HS-5 (cell line): ENCODE measurements at regions not wholly inside any gene's neighbourhood (a gene's known extent, or its start where the extent isn't known, plus 50 kb on each side); places are given as distances from the start of the nearest gene placed in this dataset.
"Not testable (repeated sequence)": the region's sequence is repeated elsewhere in the genome, so short reads cannot be mapped to it uniquely, and the experiment has no call there.

ENCODE experiments used
- DNase-seq: peaks from one replicate; pipeline ENCODE4 v3.0.0-alpha.2; 2012; ENCODE audit warnings: low read depth

DNA sequence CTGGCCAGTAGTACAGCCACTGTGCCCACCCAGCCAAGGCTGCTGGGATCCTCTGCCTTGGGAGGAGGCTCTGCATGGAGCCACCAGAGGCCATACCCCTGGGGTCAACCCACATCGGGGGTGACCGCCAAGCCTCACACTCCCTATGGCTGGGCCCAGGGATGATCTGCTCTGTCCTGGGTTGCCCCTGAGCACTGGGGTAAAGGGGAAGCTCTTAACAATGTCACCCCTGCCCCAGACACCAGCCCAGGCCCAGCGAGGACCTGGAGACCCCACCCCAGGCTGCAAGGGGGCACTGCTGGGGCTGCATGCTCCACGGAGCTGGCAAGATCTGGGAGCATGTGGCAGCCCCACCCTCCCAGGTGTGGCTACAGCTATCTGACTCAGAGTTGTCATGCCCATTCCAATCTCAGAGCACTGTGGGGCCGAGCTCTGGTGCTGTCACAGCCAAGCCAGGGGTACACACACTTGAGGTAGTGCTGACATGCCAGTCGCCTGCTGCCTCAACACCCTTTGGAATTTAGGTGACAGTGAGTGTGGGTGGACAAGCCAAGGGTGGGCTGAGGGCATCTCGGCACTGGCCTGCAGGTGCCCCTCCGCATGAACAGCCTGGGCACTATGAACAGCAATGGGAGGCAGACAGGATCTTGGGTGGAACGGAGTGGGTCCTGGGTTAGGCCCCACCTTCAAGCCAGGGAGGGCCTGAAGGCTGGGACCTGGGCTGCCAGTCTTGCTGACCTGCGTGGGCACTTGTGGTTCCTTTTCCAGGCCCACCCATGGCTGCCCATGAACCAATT, 427.7 kb downstream of the LRRIQ3 start:
- DNase-seq: no peak

GRCh38 chr1:73766786-73767348, 431.1 kb downstream of the LRRIQ3 start:
- no peak for DNase-seq

GRCh38 chr1:73765551-73766233, 432.3 kb downstream of the LRRIQ3 start:
- no peak for DNase-seq

- DNase-seq: peak; percentile 5
These were observed 436.4 kb downstream of the LRRIQ3 start for GRCh38 chr1:73761559-73761958.

DNA sequence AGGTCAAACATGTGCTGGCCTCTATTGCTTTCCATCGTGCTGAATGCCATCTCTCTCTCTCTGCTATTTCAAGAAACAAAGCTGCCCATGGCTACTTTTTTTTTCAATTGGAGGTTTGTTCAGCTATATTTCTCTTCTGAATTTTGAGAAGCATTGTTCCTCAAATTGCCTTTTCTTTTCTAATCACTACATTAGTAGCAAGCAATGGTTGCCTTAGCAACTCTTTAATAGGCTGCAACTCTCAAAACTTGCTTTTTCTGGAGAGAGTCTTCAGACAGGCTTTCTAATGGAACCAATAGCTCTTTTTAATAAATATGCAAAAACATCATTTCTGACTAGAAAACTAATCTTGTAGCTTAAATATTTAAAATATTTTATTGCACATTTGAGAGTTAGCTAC, 439.0 kb downstream of the LRRIQ3 start:
- no peak for DNase-seq

- no peak for DNase-seq
These were observed 441.2 kb downstream of the LRRIQ3 start for GRCh38 chr1:73756817-73757216.

GRCh38 chr1:73755649-73756048, 442.3 kb downstream of the LRRIQ3 start:
- DNase-seq: no peak

GRCh38 chr1:73749996-73750395, 448.0 kb downstream of the LRRIQ3 start:
- no peak for DNase-seq

- DNase-seq: no peak
These were observed 453.0 kb downstream of the LRRIQ3 start for GRCh38 chr1:73744985-73745384.

GRCh38 chr1:73736125-73736524, 461.9 kb downstream of the LRRIQ3 start:
- no peak for DNase-seq

GRCh38 chr1:73727036-73727435, 470.9 kb downstream of the LRRIQ3 start:
- DNase-seq: no peak

DNA sequence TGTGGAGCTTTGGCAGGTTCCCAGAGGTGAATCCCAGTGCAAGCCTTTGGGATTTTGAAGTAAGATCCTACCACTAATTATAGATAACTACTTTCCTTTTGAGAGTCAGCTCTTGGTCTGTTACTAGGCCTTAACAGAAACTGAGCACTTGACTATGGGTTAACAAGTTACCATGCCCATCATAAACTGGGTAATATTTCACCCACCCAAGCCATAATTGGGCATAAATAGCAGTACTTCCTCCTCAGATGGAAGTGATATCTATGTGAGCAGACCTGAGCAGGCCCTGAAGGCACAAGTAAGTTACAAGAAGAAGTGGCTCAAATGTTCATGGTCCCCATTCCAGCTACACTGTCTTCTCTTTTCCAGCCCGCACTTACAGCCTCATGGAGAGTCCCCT, 475.9 kb downstream of the LRRIQ3 start:
- DNase-seq: no peak

- DNase-seq: no peak
These were observed 480.0 kb downstream of the LRRIQ3 start for GRCh38 chr1:73717976-73718375.

DNA sequence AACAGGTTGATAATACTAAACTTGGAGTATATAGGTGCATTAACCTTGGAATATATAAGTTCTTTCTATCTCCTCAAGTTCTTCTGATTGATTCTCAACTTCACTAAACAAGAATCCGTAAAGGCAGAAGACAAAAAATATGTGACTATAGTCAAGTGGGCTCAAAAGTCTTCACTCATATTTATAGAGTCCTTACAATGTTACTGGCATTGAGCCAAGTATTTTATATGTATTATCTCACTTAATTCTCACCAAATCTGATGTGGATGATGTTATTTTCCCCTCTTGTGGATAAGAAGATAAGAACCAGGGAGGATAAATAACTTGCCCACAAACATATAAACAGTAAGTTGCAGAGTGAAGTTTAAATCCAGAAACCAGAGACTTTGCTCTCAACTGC, 486.9 kb downstream of the LRRIQ3 start:
- no peak for DNase-seq

DNA sequence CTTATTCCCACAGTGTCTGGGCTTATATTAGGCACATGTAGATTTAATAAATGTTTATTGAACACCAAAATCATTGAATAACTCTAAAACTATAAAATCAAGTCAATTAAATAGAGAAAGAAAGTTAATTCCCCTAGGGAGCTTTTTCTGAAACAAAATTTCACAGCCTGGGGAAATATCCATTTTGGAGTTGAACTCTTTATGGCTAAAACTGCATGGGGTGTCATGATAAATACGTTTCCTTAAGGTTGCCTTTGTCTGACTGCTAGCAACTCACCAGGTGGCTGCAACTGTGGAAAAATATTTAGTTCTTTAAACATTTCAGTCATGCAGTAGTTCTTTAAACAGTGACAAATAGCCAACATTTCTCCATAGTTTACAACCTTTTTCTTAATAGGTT, 496.1 kb downstream of the LRRIQ3 start:
- DNase-seq: no peak

DNA sequence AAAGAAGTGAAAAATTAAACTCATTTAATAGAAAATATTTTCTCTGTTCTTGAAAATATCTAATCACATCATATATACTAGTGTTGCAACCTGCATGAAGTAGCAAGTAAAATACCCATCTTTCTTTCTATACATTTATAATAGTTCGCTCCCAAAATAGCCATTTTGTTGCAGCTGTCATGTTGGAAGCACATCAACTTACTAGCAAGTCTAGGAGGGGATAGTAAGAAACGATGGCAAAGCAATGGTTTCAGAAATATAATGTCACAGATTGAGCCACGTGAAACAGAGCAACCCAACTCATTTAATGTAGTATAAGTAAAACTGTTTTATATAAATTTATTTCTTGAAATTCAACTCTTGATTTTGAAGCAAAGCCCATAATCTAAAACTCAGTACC, 521.8 kb downstream of the LRRIQ3 start:
- DNase-seq: no peak

GRCh38 chr1:73674945-73675561, 522.9 kb downstream of the LRRIQ3 start:
- DNase-seq: peak; percentile 6

GRCh38 chr1:73673971-73674370, 524.0 kb downstream of the LRRIQ3 start:
- DNase-seq: no peak

DNA sequence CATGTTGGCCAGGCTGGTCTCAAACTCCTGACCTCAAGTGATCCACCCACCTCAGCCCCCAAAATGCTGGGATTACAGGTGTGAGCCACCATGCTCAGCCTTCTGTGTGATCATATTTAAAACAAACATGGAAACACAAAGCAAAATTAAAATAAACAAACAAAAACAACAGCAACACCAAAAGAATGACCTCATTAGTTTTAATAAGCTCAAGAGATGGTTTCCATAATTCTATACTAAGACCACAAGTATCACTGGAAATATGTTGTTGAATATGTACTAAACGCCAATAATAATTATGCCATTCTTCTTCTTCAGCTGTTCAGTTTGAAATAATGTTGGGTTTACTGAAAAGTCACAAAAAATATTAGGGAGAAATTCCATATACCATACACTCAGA, 526.4 kb downstream of the LRRIQ3 start:
- DNase-seq: no peak

- not testable (repeated sequence) for DNase-seq
These were observed 530.0 kb downstream of the LRRIQ3 start for GRCh38 chr1:73667959-73668358.

DNA sequence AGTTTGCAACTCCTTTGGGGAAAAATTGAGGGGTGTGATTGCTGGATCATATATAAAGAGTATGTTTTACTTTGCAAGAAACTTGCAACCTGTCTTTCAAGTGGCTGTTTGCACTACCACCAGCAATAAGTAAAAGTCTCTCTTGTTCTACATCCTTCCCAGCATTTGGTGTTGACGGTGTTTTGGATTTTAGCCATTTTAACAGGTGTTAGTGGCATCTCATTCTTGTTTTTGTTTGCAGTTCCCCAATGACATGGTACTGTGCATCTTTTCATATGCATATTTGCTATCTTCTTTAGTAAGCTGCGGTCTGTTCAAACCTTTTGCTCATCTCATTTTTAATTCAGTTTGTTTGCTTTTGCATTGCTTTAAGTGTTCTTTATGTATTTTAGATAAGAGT, 535.5 kb downstream of the LRRIQ3 start:
- DNase-seq: no peak

- no peak for DNase-seq
These were observed 538.8 kb downstream of the LRRIQ3 start for GRCh38 chr1:73659136-73659535.

DNA sequence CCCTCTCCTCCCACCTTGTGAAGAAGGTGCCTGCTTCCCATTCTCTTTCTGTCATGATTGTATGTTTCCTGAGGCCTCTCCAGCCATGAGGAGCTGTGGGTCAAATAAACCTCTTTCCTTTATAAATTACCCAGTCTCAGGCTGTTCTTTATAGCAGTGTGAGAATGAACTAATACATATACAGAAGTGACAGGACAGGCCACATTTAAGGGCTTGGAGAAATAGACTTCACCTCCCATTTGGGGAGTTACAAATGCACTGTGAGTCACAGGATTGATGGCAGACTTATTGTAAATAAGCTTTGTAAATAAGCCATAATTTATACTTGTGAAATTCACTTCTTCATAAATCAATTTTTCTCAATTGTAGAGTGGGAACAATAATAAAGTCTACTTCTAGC, 543.3 kb downstream of the LRRIQ3 start:
- DNase-seq: no peak
